K562 (cell line): ENCODE measurements at regions not wholly inside any gene's neighbourhood (a gene's known extent, or its start where the extent isn't known, plus 50 kb on each side); places are given as distances from the start of the nearest gene placed in this dataset.

Source experiments
- ATAC-seq: fragments of 200-7000 bp; cut with Tn5 transposase; 3 replicates; pipeline ENCODE4 v1.9.1; 2020; ENCODE audit warnings: moderate library complexity
- BruUV-seq: library from RNA; stranded (reverse); fragments of 400-500 nt; replicated peaks from 2 replicates; lab custom pipeline; 2021; lab: Mats Ljungman, UMichigan
- CTCF ChIA-PET: fragments of 300-600 bp; formaldehyde crosslinking; extraction: SDS; loops from one replicate; lab custom pipeline; 2021; ENCODE audit warnings: low intra/inter-chr PET ratio; lab: Yijun Ruan, JAX
- POLR2A ChIA-PET: fragments of 300-600, 350-650 bp; sonication (Branson Sonifier 250); formaldehyde crosslinking; extraction: SDS; loops from one replicate; lab custom pipeline; 2021; ENCODE audit warnings: antibody characterized with exemption, inconsistent platforms; lab: Yijun Ruan, JAX
- DNase-seq, 4 experiments: peaks; one replicate each; pipeline versions ENCODE4 v3.0.0 to v3.0.0-alpha.2; 2011 to 2018; ENCODE audit warnings: low spot score in 3 of 4, mixed read lengths in 3 of 4; ENCODE audit errors: extremely low read depth in 1 of 4
- FAIRE-seq: peaks from 2 replicates; lab custom pipeline; 2011; peaks lifted over from hg19 to GRCh38; lab: Jason Lieb, UNC
- H2AFZ ChIP-seq: 2 replicates; pipeline ENCODE4 v1.6.0; 2011; ENCODE audit warnings: low read depth, low read length, control low read depth, inconsistent platforms
- H3K27ac ChIP-seq: fragments of 200-600 bp; 3 replicates; pipeline ENCODE4 v1.8.0; 2011; ENCODE audit warnings: low read depth, mild to moderate bottlenecking, control low read depth, inconsistent platforms, low read length, moderate library complexity, mixed read lengths; ENCODE audit errors: extremely low read depth
- H3K27me3 ChIP-seq, 2 experiments: fragments of 300-600 bp in 1 of 2; 2 replicates in 1 of 2; 3 replicates in 1 of 2; pipeline versions ENCODE4 v1.6.0 to v1.8.0; 2011; ENCODE audit warnings: inconsistent platforms in 2 of 2, low read length in 2 of 2, mild to moderate bottlenecking in 1 of 2, mixed read lengths in 1 of 2, moderate library complexity in 1 of 2; ENCODE audit not compliant: control insufficient read depth in 2 of 2, insufficient read depth in 2 of 2
- H3K36me3 ChIP-seq: fragments of 300-600 bp; 3 replicates; pipeline ENCODE4 v1.8.0; 2011; ENCODE audit warnings: mild to moderate bottlenecking, low read length, inconsistent platforms; ENCODE audit not compliant: control insufficient read depth, insufficient read depth
- H3K4me1 ChIP-seq, 2 experiments: fragments of 200-600 bp in 1 of 2; replicated peaks in 1 of 2; 2 replicates in 1 of 2; 3 replicates in 1 of 2; pipeline versions ENCODE4 v1.5.1 to v1.8.0; 2011; ENCODE audit warnings: inconsistent platforms in 2 of 2, low read length in 2 of 2, mild to moderate bottlenecking in 1 of 2, mixed read lengths in 1 of 2, moderate library complexity in 1 of 2; ENCODE audit not compliant: control insufficient read depth in 2 of 2, insufficient read depth in 2 of 2
- H3K4me2 ChIP-seq: 2 replicates; pipeline ENCODE4 v1.6.1; 2011; ENCODE audit warnings: low read length, control low read depth, inconsistent platforms, mixed read lengths; ENCODE audit not compliant: insufficient read depth
- H3K4me3 ChIP-seq: fragments of 200-600 bp; sonication (generic), shearing (Covaris generic); 2 replicates; pipeline ENCODE4 v1.5.1; 2016; ENCODE audit warnings: control low read depth, inconsistent platforms
- H3K79me2 ChIP-seq: fragments of 200-600 bp; 3 replicates; pipeline ENCODE4 v1.8.0; 2011; ENCODE audit warnings: low read length, inconsistent platforms; ENCODE audit not compliant: control insufficient read depth, insufficient read depth
- H3K9ac ChIP-seq, 2 experiments: 2 replicates each; pipeline versions ENCODE4 v1.6.0 to v1.6.1; 2011; ENCODE audit warnings: low read depth in 2 of 2, low read length in 2 of 2, control low read depth in 1 of 2, inconsistent platforms in 1 of 2, mild to moderate bottlenecking in 1 of 2, mixed read lengths in 1 of 2; ENCODE audit not compliant: insufficient read depth in 1 of 2
- H3K9me1 ChIP-seq: one replicate; pipeline ENCODE4 v1.6.0; 2011; ENCODE audit warnings: inconsistent platforms, mild to moderate bottlenecking, low read length, moderate library complexity; ENCODE audit not compliant: control insufficient read depth, insufficient read depth
- H3K9me3 ChIP-seq: replicated peaks from 2 replicates; pipeline ENCODE4 v1.5.1; 2011; ENCODE audit warnings: low read depth, low read length, inconsistent platforms; ENCODE audit not compliant: control insufficient read depth, insufficient read depth
- H4K20me1 ChIP-seq: replicated peaks from 2 replicates; pipeline ENCODE4 v1.6.1; 2011; ENCODE audit warnings: low read length, inconsistent platforms, mixed read lengths; ENCODE audit not compliant: control insufficient read depth, insufficient read depth
- ID3 ChIP-seq, 2 experiments: fragments of 250-450 bp in 1 of 2; fragments of 450-650 bp in 1 of 2; sonication (Bioruptor Pico) in 1 of 2; IDR thresholded peaks; 2 replicates each; pipeline versions ENCODE4 v1.6.1 to v1.8.0; 2016 to 2021; ENCODE audit warnings: mild to moderate bottlenecking in 2 of 2, moderate library complexity in 2 of 2, missing compliant biosample characterization in 1 of 2, missing genetic modification characterization in 1 of 2
- KAT2B ChIP-seq: IDR thresholded peaks from one replicate; pipeline ENCODE4 v1.6.1; 2012; ENCODE audit warnings: low read depth, mild to moderate bottlenecking, control low read depth, inconsistent platforms, low read length, moderate library complexity
- MTA1 ChIP-seq: fragments of 450-650 bp; IDR thresholded peaks from 2 replicates; pipeline ENCODE4 v1.6.1; 2017; ENCODE audit warnings: borderline replicate concordance
- NBN ChIP-seq: fragments of 450-650 bp; IDR thresholded peaks from 2 replicates; pipeline ENCODE4 v1.6.1; 2016; ENCODE audit warnings: low read depth, mild to moderate bottlenecking
- RB1 ChIP-seq: fragments of 450-650 bp; IDR thresholded peaks from 2 replicates; pipeline ENCODE4 v1.6.1; 2017; ENCODE audit warnings: low read depth, mild to moderate bottlenecking
- XRCC4 ChIP-seq: IDR thresholded peaks from one replicate; pipeline ENCODE4 v1.6.1; 2011; ENCODE audit not compliant: insufficient read depth, insufficient read length; ENCODE audit errors: extremely low read depth
- ZFPM2 ChIP-seq: fragments of 250-450 bp; sonication (Bioruptor Pico); IDR thresholded peaks from 2 replicates; pipeline ENCODE4 v1.5.1; 2022; ENCODE audit warnings: mild to moderate bottlenecking
- ZNF146 ChIP-seq: IDR thresholded peaks from one replicate; pipeline ENCODE4 v1.6.1; 2018; ENCODE audit warnings: missing compliant biosample characterization; ENCODE audit not compliant: unreplicated experiment
- ZNF717 ChIP-seq: fragments of 250-450 bp; sonication (Bioruptor Pico); IDR thresholded peaks from 2 replicates; pipeline ENCODE4 v1.5.0; 2021
- WGBS: fragments of 100-300 bp; shearing (Covaris generic); methylation state at CpG from one replicate; pipeline ENCODE4 v1.1.6; 2016; ENCODE audit warnings: low coverage, mixed read lengths; ENCODE audit not compliant: insufficient coverage; ENCODE audit errors: missing lambda C conversion rate; 5-methylcytosine and 5-hydroxymethylcytosine counted together
- in situ Hi-C: fragments of 300-500 bp; cut with MboI; formaldehyde crosslinking; loops from 4 replicates; pipeline ENCODE4 v1.15.0; 2018; ENCODE audit warnings: inconsistent platforms, mixed read lengths
- intact Hi-C: fragments of 100-400 bp; cut with micrococcal nuclease; formaldehyde crosslinking; loops from 2 replicates; pipeline ENCODE4 v1.14.2; 2022

- Histone ChIP-seq H3K4me2 (no peak overlapping the region), H3K27me3 (no peaks in the 10 kb centered on the region; a peak in 1 of 5 replicates), H3K36me3 (no peaks in the 10 kb centered on the region), H3K9ac (no peak overlapping the region), H2AFZ (no peak overlapping the region), H3K4me1 (no peaks in the 10 kb centered on the region), H3K9me1 (no peaks in the 10 kb centered on the region), H4K20me1 (no peaks in the 10 kb centered on the region)
- POLR2A ChIA-PET: no interaction called here
- WGBS: 3% methylated on average over 2 of the region's 2 CpGs
- no peak for FAIRE-seq
- no TSS peak for BruUV-seq
- no peak for TF ChIP-seq NBN
- no peak for TF ChIP-seq RB1
- no peak for TF ChIP-seq ZNF146
- no peak for TF ChIP-seq KAT2B
- TF ChIP-seq MTA1: no peak
- TF ChIP-seq ZFPM2: no peak
- no peak for TF ChIP-seq XRCC4
- TF ChIP-seq ZNF717: no peak
- TF ChIP-seq ID3 (CRISPR knock-in tag; IDR thresholded peaks at IDR 0.05): no peak
- TF ChIP-seq ID3 (tag; IDR thresholded peaks at IDR 0.05): no peak
- TF ChIP-seq, all 486 proteins: peak for 0
- Histone ChIP-seq H3K27ac (no peak overlapping the region), H3K4me3 (no peak overlapping the region), H3K79me2 (no peaks in the 10 kb centered on the region), H3K9me3 (no peaks in the 10 kb centered on the region)
- in situ Hi-C loops (no loop called here), intact Hi-C loops (no loop called here)
- CTCF ChIA-PET: no interaction called here
- ATAC-seq: no peak
- no peak for DNase-seq
Observed at GRCh38 chr15:31822463-31822862, 207.9 kb upstream of the CHRNA7 start.
